Spleen (tissue), 7 donors: ENCODE measurements at regions not wholly inside any gene's neighbourhood (a gene's known extent, or its start where the extent isn't known, plus 50 kb on each side); places are given as distances from the start of the nearest gene placed in this dataset.

Experiments
- POLR2AphosphoS5 ChIP-seq, 3 donors: sonication (generic); formaldehyde crosslinking; IDR thresholded peaks; one replicate each; pipeline ENCODE4 v1.5.1; 2017; ENCODE audit warnings: antibody characterized with exemption in 3 of 3
- TF ChIP-seq, protein P1 (sequence below), 11 experiments: fragments of 200-600 bp in 7 of 11; fragments of 450-650 bp in 4 of 11; sonication (generic) in 4 of 11; IDR thresholded peaks in 8 of 11; conservative IDR thresholded peaks in 3 of 11; 1 replicate in 7 of 11; 2 replicates in 4 of 11; pipeline versions ENCODE4 v1.4.0 to v1.8.0; 2016 to 2021; ENCODE audit warnings: antibody characterized with exemption in 11 of 11, inconsistent platforms in 4 of 11, mild to moderate bottlenecking in 1 of 11
- donor health status: DM: no; HTN: no; CAD: no; lungs with moderate emphysema.
- donor health status: DM: no; HTN: no; CAD: no.
- donor health status: DM: no; HTN: no; CAD: no.

DNA sequence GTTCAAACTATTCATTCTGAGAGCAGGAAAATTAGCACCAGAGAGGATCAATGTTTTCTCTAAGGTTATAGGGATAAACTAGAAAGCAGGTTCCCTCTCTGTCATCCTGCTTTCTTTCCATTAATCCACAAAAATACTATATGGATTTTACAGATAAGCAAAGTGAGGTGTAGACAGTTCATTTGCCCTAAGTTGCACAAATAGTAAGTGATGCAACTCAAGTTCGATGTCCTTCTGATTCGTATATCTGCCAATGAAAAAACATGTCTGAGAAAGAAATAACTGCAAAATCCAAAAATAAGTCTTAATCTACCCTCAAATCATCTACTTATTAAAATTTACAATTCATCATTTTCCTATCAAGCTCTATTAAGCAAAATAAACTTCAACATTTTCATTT lies 254.6 kb upstream of the USP15 start:
- TF ChIP-seq, protein P1, sequence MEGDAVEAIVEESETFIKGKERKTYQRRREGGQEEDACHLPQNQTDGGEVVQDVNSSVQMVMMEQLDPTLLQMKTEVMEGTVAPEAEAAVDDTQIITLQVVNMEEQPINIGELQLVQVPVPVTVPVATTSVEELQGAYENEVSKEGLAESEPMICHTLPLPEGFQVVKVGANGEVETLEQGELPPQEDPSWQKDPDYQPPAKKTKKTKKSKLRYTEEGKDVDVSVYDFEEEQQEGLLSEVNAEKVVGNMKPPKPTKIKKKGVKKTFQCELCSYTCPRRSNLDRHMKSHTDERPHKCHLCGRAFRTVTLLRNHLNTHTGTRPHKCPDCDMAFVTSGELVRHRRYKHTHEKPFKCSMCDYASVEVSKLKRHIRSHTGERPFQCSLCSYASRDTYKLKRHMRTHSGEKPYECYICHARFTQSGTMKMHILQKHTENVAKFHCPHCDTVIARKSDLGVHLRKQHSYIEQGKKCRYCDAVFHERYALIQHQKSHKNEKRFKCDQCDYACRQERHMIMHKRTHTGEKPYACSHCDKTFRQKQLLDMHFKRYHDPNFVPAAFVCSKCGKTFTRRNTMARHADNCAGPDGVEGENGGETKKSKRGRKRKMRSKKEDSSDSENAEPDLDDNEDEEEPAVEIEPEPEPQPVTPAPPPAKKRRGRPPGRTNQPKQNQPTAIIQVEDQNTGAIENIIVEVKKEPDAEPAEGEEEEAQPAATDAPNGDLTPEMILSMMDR (IDR thresholded peaks at IDR 0.05 in 8 of 11, conservative IDR thresholded peaks at IDR 0.05 in 3 of 11): no peak
- TF ChIP-seq POLR2AphosphoS5 (IDR thresholded peaks at IDR 0.05): no peak
